B cell (primary cell): ENCODE measurements at regions not wholly inside any gene's neighbourhood (a gene's known extent, or its start where the extent isn't known, plus 50 kb on each side); places are given as distances from the start of the nearest gene placed in this dataset.

Experiments used
- ATAC-seq: fragments of 200-7000 bp; cut with Tn5 transposase; one replicate; pipeline ENCODE4 v1.10.0; 2021; ENCODE audit warnings: low read depth, mild to moderate bottlenecking, moderate number of reproducible peaks, moderate library complexity
- CTCF ChIA-PET: fragments of 350-600 bp; sonication (Branson Sonifier 250); formaldehyde crosslinking; loops from one replicate; lab custom pipeline; 2021; ENCODE audit warnings: antibody characterized with exemption, inconsistent platforms; lab: Charles Lee
- POLR2A ChIA-PET: fragments of 350-600 bp; sonication (Branson Sonifier 250); formaldehyde crosslinking; loops from one replicate; lab custom pipeline; 2021; ENCODE audit warnings: antibody characterized with exemption; lab: Charles Lee
- DNase-seq: peaks from one replicate; pipeline ENCODE4 v3.0.0; 2013
- H2AFZ ChIP-seq: 2 replicates; pipeline ENCODE4 v1.6.1; 2012; ENCODE audit warnings: mild to moderate bottlenecking, low read depth, low read length; ENCODE audit not compliant: insufficient read depth, poor library complexity, severe bottlenecking
- H3K27ac ChIP-seq, 2 donors: 1 replicate in 1 of 2; 2 replicates in 1 of 2; pipeline ENCODE4 v1.5.1; 2012 to 2013; ENCODE audit warnings: low read length in 2 of 2, mild to moderate bottlenecking in 2 of 2, moderate library complexity in 1 of 2
- H3K27me3 ChIP-seq, 4 experiments: fragments of 200-600 bp in 1 of 4; sonication (generic) in 1 of 4; replicated peaks in 1 of 4; 1 replicate in 2 of 4; 2 replicates in 2 of 4; pipeline versions ENCODE4 v1.6.1 to v1.7.0; 2013 to 2016; ENCODE audit warnings: low read length in 3 of 4, mild to moderate bottlenecking in 2 of 4, mixed read lengths in 1 of 4, moderate library complexity in 1 of 4; ENCODE audit not compliant: insufficient read depth in 4 of 4, control insufficient read depth in 3 of 4; ENCODE audit errors: control extremely low read depth in 1 of 4
- H3K36me3 ChIP-seq, 2 experiments: replicated peaks in 1 of 2; 1 replicate in 1 of 2; 2 replicates in 1 of 2; pipeline versions ENCODE4 v1.6.1 to v1.7.1; 2013; ENCODE audit warnings: low read length in 1 of 2; ENCODE audit not compliant: insufficient read depth in 2 of 2, control insufficient read depth in 1 of 2; ENCODE audit errors: control extremely low read depth in 1 of 2, extremely low read depth in 1 of 2
- H3K4me1 ChIP-seq, 2 donors: fragments of 200-600 bp in 1 of 2; sonication (generic) in 1 of 2; 1 replicate in 1 of 2; 2 replicates in 1 of 2; pipeline versions ENCODE4 v1.5.1 to v1.6.1; 2013 to 2017; ENCODE audit warnings: low read length in 2 of 2; ENCODE audit not compliant: control insufficient read depth in 2 of 2, insufficient read depth in 2 of 2
- H3K4me2 ChIP-seq: replicated peaks from 2 replicates; pipeline ENCODE3; 2012; ENCODE audit warnings: mild to moderate bottlenecking, low read depth, low read length; ENCODE audit not compliant: poor library complexity, severe bottlenecking
- H3K4me3 ChIP-seq, 5 experiments: fragments of 200-600 bp in 1 of 5; sonication (generic) in 1 of 5; 1 replicate in 3 of 5; 2 replicates in 2 of 5; pipeline versions ENCODE4 v1.5.1 to v1.7.0; 2011 to 2016; ENCODE audit warnings: low read length in 4 of 5, mild to moderate bottlenecking in 4 of 5, low read depth in 2 of 5, control low read depth in 1 of 5, moderate library complexity in 1 of 5; ENCODE audit not compliant: insufficient read depth in 1 of 5; ENCODE audit errors: control extremely low read depth in 1 of 5, extremely low read depth in 1 of 5
- H3K79me2 ChIP-seq: fragments of 200-600 bp; sonication (generic); one replicate; pipeline ENCODE4 v1.6.0; 2016; ENCODE audit warnings: low read length; ENCODE audit not compliant: control insufficient read depth, insufficient read depth
- H3K9ac ChIP-seq: fragments of 200-600 bp; sonication (generic); 2 replicates; pipeline ENCODE4 v1.6.1; 2017; ENCODE audit warnings: mild to moderate bottlenecking, low read length, moderate library complexity
- H3K9me3 ChIP-seq, 3 donors: one replicate each; pipeline versions ENCODE4 v1.6.1 to v1.7.1; 2013; ENCODE audit warnings: low read length in 2 of 3; ENCODE audit not compliant: control insufficient read depth in 2 of 3, insufficient read depth in 1 of 3; ENCODE audit errors: control extremely low read depth in 1 of 3
- H4K20me1 ChIP-seq: 2 replicates; pipeline ENCODE4 v1.6.0; 2012; ENCODE audit warnings: mild to moderate bottlenecking, low read length; ENCODE audit not compliant: insufficient read depth, control insufficient read depth, poor library complexity, severe bottlenecking
- H3K27ac Mint-ChIP-seq: one replicate; pipeline ENCODE4 v1.8.0; 2021; ENCODE audit warnings: mixed read lengths
- H3K27me3 Mint-ChIP-seq: one replicate; pipeline ENCODE4 v1.8.0; 2021; ENCODE audit warnings: mixed read lengths
- H3K4me1 Mint-ChIP-seq: one replicate; pipeline ENCODE4 v1.8.0; 2021; ENCODE audit warnings: mixed read lengths
- H3K4me3 Mint-ChIP-seq: one replicate; pipeline ENCODE4 v1.8.0; 2021; ENCODE audit warnings: mixed read lengths
- H3K9me3 Mint-ChIP-seq: one replicate; pipeline ENCODE4 v1.8.0; 2022; ENCODE audit warnings: mixed read lengths; ENCODE audit not compliant: insufficient read depth
- CTCF ChIP-seq: fragments of 200-600 bp; IDR thresholded peaks from one replicate; pipeline ENCODE4 v1.8.0; 2022; ENCODE audit warnings: antibody characterized with exemption, mild to moderate bottlenecking
- EZH2 ChIP-seq: IDR thresholded peaks from 2 replicates; pipeline ENCODE4 v1.6.1; 2012; ENCODE audit warnings: borderline replicate concordance, low read depth, mild to moderate bottlenecking, moderate library complexity, low read length; ENCODE audit not compliant: insufficient read depth, poor library complexity, severe bottlenecking
- WGBS: methylation state at CpG from one replicate; pipeline ENCODE4 v1.1.5; 2013; ENCODE audit warnings: missing lambda C conversion rate; ENCODE audit not compliant: insufficient coverage; 5-methylcytosine and 5-hydroxymethylcytosine counted together
- intact Hi-C: fragments of 100-400 bp; cut with micrococcal nuclease; formaldehyde crosslinking; loops from one replicate; pipeline ENCODE4 v1.10.0; 2022

DNA sequence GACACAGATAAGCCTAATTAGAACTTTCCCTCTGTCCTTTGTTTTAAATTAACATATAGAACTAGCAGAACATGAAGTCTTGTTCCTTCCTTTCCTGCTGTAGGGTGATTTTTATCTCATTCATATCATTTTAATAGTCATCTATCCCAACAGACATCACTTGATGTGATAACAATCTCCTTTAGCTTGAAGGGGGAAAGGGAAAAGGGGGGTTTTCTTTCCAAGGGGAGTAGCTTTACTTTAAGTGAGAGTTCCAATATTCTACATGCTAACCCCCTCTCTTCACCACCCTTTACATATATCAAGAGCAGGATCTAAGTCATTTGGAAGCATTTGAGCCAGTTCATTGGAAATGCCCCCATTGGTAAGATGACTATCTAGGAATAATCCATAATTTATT, 241.9 kb downstream of the HHIPL2 start:
- Histone ChIP-seq H3K27me3 (no peaks in the 10 kb centered on the region), H3K4me2 (no peak overlapping the region), H3K4me1 (no peaks in the 10 kb centered on the region), H3K9ac (no peak overlapping the region), H3K9me3 (no peaks in the 10 kb centered on the region), H4K20me1 (no peaks in the 10 kb centered on the region), H3K4me3 (no peak overlapping the region), H3K27ac (no peak overlapping the region), H3K36me3 (no peaks in the 10 kb centered on the region), H3K79me2 (no peaks in the 10 kb centered on the region), H2AFZ (no peak overlapping the region)
- TF ChIP-seq CTCF (no peak), EZH2 (no peak)
- intact Hi-C loops, result no loop called here
- POLR2A ChIA-PET, result no interaction called here
- ATAC-seq (no peak), DNase-seq (no peak)
- H3K27ac Mint-ChIP-seq, result no peak overlapping the region
- CTCF ChIA-PET, result no interaction called here
- H3K27me3 Mint-ChIP-seq, result peaks cover 11% of the 10 kb centered on the region
- H3K9me3 Mint-ChIP-seq, result no peaks in the 10 kb centered on the region
- no peaks in the 10 kb centered on the region for H3K4me1 Mint-ChIP-seq
- H3K4me3 Mint-ChIP-seq, result no peak overlapping the region

GRCh38 chr1:222301652-222302051, 246.3 kb downstream of the HHIPL2 start:
- H3K27ac Mint-ChIP-seq, result no peak overlapping the region
- H3K4me1 ChIP-seq, result no peaks in the 10 kb centered on the region
- H3K4me1 Mint-ChIP-seq, result no peaks in the 10 kb centered on the region
- no peak overlapping the region for H2AFZ ChIP-seq
- DNase-seq (no peak), ATAC-seq (no peak)
- H3K9ac ChIP-seq, result no peak overlapping the region
- no peak overlapping the region for H3K4me2 ChIP-seq
- peaks cover 8% of the 10 kb centered on the region for H3K9me3 Mint-ChIP-seq
- POLR2A ChIA-PET, result no interaction called here
- H3K4me3 ChIP-seq, result no peak overlapping the region
- no peak overlapping the region for H3K27ac ChIP-seq
- H3K4me3 Mint-ChIP-seq, result no peak overlapping the region
- CTCF ChIA-PET, result no interaction called here
- no peaks in the 10 kb centered on the region for H3K79me2 ChIP-seq
- peaks cover 0 to 3% (median 0%) of the 10 kb centered on the region in 3 donors for H3K9me3 ChIP-seq
- TF ChIP-seq EZH2 (no peak), CTCF (no peak)
- intact Hi-C loops, result no loop called here
- no peaks in the 10 kb centered on the region for H4K20me1 ChIP-seq
- no peaks in the 10 kb centered on the region for H3K36me3 ChIP-seq
- H3K27me3 ChIP-seq, result no peaks in the 10 kb centered on the region
- peaks cover 8% of the 10 kb centered on the region for H3K27me3 Mint-ChIP-seq
- no CpG with 5 or more reads among the region's 2 CpGs for WGBS
